ENCODE measurements at regions not wholly inside any gene's neighbourhood (a gene's known extent, or its start where the extent isn't known, plus 50 kb on each side); places are given as distances from the start of the nearest gene placed in this dataset.

DNA sequence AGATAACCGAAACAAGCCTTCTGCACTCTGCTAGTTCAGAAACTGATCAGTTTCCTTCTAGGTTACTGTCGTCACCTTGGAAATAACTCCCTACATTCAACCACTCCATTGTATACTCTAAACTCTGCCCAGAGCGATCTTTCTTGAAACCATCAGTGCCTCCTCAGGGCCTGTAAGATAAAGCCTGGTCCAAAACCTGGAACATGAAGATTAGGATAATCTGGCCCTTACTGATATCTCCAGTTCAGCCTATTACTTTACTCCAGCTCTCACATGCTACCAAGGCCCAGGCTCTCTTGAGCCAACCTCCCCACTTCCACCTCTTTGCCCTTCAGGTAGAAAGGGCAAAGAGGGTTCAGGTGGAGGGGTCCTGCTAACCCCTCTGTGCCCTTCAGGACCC, 125.3 kb upstream of the RXFP2 start:
- no peaks in the 10 kb centered on the region for H4K20me1 ChIP-seq (ENCODE audit: control insufficient read depth, insufficient read depth)
- no peaks in the 10 kb centered on the region for H3K36me3 ChIP-seq (ENCODE audit: control insufficient read depth in 2 of 2, insufficient read depth in 2 of 2, low read length in 1 of 2)
- H3K27ac ChIP-seq (ENCODE audit: control insufficient read depth, insufficient read depth) = no peak overlapping the region
- BruUV-seq (replicated peaks) = no TSS peak
- intact Hi-C loops (cut with micrococcal nuclease; ENCODE audit: unreplicated experiment) = loop anchor here (10.0 kb wide), 1 partner anchor 179 kb away; no protein-coding TSS in a partner anchor
- H3K9ac ChIP-seq (ENCODE audit: control insufficient read depth, insufficient read depth, low read length) = no peak overlapping the region
- ATAC-seq (no peak; the same call in 2 of the 3 replicates), DNase-seq (ENCODE audit: low read depth, low spot score) (no peak), FAIRE-seq (no peak)
- in situ Hi-C loops (cut with MboI) = no loop called here
- TF ChIP-seq, protein P1, sequence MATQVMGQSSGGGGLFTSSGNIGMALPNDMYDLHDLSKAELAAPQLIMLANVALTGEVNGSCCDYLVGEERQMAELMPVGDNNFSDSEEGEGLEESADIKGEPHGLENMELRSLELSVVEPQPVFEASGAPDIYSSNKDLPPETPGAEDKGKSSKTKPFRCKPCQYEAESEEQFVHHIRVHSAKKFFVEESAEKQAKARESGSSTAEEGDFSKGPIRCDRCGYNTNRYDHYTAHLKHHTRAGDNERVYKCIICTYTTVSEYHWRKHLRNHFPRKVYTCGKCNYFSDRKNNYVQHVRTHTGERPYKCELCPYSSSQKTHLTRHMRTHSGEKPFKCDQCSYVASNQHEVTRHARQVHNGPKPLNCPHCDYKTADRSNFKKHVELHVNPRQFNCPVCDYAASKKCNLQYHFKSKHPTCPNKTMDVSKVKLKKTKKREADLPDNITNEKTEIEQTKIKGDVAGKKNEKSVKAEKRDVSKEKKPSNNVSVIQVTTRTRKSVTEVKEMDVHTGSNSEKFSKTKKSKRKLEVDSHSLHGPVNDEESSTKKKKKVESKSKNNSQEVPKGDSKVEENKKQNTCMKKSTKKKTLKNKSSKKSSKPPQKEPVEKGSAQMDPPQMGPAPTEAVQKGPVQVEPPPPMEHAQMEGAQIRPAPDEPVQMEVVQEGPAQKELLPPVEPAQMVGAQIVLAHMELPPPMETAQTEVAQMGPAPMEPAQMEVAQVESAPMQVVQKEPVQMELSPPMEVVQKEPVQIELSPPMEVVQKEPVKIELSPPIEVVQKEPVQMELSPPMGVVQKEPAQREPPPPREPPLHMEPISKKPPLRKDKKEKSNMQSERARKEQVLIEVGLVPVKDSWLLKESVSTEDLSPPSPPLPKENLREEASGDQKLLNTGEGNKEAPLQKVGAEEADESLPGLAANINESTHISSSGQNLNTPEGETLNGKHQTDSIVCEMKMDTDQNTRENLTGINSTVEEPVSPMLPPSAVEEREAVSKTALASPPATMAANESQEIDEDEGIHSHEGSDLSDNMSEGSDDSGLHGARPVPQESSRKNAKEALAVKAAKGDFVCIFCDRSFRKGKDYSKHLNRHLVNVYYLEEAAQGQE (IDR thresholded peaks at IDR 0.05; ENCODE audit: low read depth, low read length) = no peak
- no peak for TF ChIP-seq IKZF1 (conservative IDR thresholded peaks at IDR 0.05)
- TF ChIP-seq GABPA (IDR thresholded peaks at IDR 0.05; ENCODE audit: low read depth) = no peak
- TF ChIP-seq SP1 (IDR thresholded peaks at IDR 0.05; ENCODE audit: low read depth, low read length) = no peak
- TF ChIP-seq, protein P2, sequence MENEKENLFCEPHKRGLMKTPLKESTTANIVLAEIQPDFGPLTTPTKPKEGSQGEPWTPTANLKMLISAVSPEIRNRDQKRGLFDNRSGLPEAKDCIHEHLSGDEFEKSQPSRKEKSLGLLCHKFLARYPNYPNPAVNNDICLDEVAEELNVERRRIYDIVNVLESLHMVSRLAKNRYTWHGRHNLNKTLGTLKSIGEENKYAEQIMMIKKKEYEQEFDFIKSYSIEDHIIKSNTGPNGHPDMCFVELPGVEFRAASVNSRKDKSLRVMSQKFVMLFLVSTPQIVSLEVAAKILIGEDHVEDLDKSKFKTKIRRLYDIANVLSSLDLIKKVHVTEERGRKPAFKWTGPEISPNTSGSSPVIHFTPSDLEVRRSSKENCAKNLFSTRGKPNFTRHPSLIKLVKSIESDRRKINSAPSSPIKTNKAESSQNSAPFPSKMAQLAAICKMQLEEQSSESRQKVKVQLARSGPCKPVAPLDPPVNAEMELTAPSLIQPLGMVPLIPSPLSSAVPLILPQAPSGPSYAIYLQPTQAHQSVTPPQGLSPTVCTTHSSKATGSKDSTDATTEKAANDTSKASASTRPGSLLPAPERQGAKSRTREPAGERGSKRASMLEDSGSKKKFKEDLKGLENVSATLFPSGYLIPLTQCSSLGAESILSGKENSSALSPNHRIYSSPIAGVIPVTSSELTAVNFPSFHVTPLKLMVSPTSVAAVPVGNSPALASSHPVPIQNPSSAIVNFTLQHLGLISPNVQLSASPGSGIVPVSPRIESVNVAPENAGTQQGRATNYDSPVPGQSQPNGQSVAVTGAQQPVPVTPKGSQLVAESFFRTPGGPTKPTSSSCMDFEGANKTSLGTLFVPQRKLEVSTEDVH (IDR thresholded peaks at IDR 0.05; ENCODE audit: low read depth, partially characterized antibody) = no peak
- no peak for TF ChIP-seq ZNF622 (IDR thresholded peaks at IDR 0.05)
- no peak for TF ChIP-seq RELA (IDR thresholded peaks at IDR 0.05; ENCODE audit: borderline replicate concordance, partially characterized antibody)
- TF ChIP-seq, protein P3, sequence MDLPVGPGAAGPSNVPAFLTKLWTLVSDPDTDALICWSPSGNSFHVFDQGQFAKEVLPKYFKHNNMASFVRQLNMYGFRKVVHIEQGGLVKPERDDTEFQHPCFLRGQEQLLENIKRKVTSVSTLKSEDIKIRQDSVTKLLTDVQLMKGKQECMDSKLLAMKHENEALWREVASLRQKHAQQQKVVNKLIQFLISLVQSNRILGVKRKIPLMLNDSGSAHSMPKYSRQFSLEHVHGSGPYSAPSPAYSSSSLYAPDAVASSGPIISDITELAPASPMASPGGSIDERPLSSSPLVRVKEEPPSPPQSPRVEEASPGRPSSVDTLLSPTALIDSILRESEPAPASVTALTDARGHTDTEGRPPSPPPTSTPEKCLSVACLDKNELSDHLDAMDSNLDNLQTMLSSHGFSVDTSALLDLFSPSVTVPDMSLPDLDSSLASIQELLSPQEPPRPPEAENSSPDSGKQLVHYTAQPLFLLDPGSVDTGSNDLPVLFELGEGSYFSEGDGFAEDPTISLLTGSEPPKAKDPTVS (IDR thresholded peaks at IDR 0.05; ENCODE audit: low read depth, low read length) = no peak
- TF ChIP-seq, protein P4, sequence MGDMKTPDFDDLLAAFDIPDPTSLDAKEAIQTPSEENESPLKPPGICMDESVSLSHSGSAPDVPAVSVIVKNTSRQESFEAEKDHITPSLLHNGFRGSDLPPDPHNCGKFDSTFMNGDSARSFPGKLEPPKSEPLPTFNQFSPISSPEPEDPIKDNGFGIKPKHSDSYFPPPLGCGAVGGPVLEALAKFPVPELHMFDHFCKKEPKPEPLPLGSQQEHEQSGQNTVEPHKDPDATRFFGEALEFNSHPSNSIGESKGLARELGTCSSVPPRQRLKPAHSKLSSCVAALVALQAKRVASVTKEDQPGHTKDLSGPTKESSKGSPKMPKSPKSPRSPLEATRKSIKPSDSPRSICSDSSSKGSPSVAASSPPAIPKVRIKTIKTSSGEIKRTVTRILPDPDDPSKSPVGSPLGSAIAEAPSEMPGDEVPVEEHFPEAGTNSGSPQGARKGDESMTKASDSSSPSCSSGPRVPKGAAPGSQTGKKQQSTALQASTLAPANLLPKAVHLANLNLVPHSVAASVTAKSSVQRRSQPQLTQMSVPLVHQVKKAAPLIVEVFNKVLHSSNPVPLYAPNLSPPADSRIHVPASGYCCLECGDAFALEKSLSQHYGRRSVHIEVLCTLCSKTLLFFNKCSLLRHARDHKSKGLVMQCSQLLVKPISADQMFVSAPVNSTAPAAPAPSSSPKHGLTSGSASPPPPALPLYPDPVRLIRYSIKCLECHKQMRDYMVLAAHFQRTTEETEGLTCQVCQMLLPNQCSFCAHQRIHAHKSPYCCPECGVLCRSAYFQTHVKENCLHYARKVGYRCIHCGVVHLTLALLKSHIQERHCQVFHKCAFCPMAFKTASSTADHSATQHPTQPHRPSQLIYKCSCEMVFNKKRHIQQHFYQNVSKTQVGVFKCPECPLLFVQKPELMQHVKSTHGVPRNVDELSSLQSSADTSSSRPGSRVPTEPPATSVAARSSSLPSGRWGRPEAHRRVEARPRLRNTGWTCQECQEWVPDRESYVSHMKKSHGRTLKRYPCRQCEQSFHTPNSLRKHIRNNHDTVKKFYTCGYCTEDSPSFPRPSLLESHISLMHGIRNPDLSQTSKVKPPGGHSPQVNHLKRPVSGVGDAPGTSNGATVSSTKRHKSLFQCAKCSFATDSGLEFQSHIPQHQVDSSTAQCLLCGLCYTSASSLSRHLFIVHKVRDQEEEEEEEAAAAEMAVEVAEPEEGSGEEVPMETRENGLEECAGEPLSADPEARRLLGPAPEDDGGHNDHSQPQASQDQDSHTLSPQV (IDR thresholded peaks at IDR 0.05) = no peak
- no peak for TF ChIP-seq NFIC (IDR thresholded peaks at IDR 0.05; ENCODE audit: low read depth, low read length)
- no peak overlapping the region for H2AFZ ChIP-seq (ENCODE audit: control insufficient read depth, low read depth, low read length)
- ChIA-PET POLR2A (no interaction called here), SMC1A (ENCODE audit: uncharacterized antibody, unreplicated experiment) (no interaction called here), RAD21 (ENCODE audit: unreplicated experiment) (no interaction called here), CTCF (no interaction called here)
- WGBS (ENCODE audit: insufficient coverage, insufficient replicate concordance, low lambda C conversion rate, missing lambda C conversion rate) = 18% methylated on average over 3 of the region's 3 CpGs
- no peak overlapping the region for H3K4me2 ChIP-seq (ENCODE audit: control insufficient read depth, insufficient read depth)
- H3K4me3 ChIP-seq = no peak overlapping the region
- H3K9me3 ChIP-seq (replicated peaks; ENCODE audit: control insufficient read depth, insufficient read depth, low read length) = no peaks in the 10 kb centered on the region
- H3K4me1 ChIP-seq (ENCODE audit: control insufficient read depth, insufficient read depth, low read length) = no peaks in the 10 kb centered on the region
- no peaks in the 10 kb centered on the region for H3K79me2 ChIP-seq (ENCODE audit: control insufficient read depth, insufficient read depth, low read length)
- H3K27me3 ChIP-seq (replicated peaks in 1 of 2; ENCODE audit: control insufficient read depth in 2 of 2, insufficient read depth in 2 of 2, low read length in 1 of 2) = no peaks in the 10 kb centered on the region

Measured in GM12878 (cell line).